Astrocyte (in vitro differentiated cells and primary cell): ENCODE measurements at regions not wholly inside any gene's neighbourhood (a gene's known extent, or its start where the extent isn't known, plus 50 kb on each side); places are given as distances from the start of the nearest gene placed in this dataset.

Experiments used
- EZH2 ChIP-seq: IDR thresholded peaks from 2 replicates; pipeline ENCODE4 v1.6.1; 2012; ENCODE audit warnings: mild to moderate bottlenecking, low read length, inconsistent platforms; ENCODE audit not compliant: insufficient read depth
- TF ChIP-seq, protein P1 (sequence below): IDR thresholded peaks from 2 replicates; pipeline ENCODE4 v1.5.1; 2011; ENCODE audit warnings: low read depth, mild to moderate bottlenecking, inconsistent platforms, low read length, moderate library complexity; ENCODE audit not compliant: insufficient read depth

DNA sequence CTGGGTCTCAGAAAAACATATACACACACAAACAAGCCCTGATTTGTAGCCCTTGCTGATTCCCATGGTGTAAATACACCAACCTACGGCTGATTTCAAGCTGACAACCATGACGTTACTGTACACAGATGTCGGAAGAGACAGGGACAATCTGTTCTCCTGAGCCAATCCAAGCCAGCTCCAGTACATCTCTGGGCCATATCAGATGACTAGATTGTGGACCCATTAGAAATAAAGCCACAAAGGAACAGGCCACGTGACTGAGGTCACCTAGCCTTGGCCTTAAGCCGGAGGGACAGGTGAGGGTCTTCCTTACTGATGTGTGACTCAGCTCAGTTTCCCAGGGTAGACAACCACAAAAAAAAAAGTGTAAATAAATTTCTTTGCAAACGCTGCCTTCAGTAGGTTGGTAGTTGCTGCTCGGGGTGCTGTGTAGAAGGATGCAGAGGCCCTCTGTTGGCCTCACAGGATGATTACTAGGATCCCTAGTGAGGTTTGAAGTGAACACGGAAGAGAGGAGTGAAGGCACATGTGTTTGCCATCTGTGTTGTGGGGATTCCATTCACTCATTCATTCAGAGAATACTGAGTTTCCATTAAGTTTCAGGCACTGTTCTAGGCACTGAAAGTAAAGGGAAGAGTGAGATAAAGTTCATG is 99.0 kb upstream of the LARGE1 start:
- TF ChIP-seq, protein P1, sequence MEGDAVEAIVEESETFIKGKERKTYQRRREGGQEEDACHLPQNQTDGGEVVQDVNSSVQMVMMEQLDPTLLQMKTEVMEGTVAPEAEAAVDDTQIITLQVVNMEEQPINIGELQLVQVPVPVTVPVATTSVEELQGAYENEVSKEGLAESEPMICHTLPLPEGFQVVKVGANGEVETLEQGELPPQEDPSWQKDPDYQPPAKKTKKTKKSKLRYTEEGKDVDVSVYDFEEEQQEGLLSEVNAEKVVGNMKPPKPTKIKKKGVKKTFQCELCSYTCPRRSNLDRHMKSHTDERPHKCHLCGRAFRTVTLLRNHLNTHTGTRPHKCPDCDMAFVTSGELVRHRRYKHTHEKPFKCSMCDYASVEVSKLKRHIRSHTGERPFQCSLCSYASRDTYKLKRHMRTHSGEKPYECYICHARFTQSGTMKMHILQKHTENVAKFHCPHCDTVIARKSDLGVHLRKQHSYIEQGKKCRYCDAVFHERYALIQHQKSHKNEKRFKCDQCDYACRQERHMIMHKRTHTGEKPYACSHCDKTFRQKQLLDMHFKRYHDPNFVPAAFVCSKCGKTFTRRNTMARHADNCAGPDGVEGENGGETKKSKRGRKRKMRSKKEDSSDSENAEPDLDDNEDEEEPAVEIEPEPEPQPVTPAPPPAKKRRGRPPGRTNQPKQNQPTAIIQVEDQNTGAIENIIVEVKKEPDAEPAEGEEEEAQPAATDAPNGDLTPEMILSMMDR, result no peak
- no peak for TF ChIP-seq EZH2
